OCI-LY3 (cell line): ENCODE measurements at regions not wholly inside any gene's neighbourhood (a gene's known extent, or its start where the extent isn't known, plus 50 kb on each side); places are given as distances from the start of the nearest gene placed in this dataset.

Experiments
- H2AFZ ChIP-seq: fragments of 200-600, 300-600 bp; shearing (Covaris generic); 2 replicates; pipeline ENCODE4 v1.6.0; 2014; ENCODE audit warnings: antibody characterized with exemption, low read depth, low read length
- H3K27ac ChIP-seq: fragments of 200-600, 300-600 bp; sonication (generic); 2 replicates; pipeline ENCODE4 v1.5.1; 2014; ENCODE audit warnings: mild to moderate bottlenecking, low read length, moderate library complexity, mixed read lengths
- H3K27me3 ChIP-seq: fragments of 200-600, 300-600 bp; sonication (generic); 2 replicates; pipeline ENCODE4 v1.6.1; 2014; ENCODE audit warnings: low read depth, low read length, mixed read lengths
- H3K36me3 ChIP-seq: fragments of 200-600, 300-600 bp; sonication (generic); replicated peaks from 2 replicates; pipeline ENCODE3; 2014; ENCODE audit warnings: low read depth, low read length, mixed read lengths
- H3K4me1 ChIP-seq: fragments of 300-600, 200-600 bp; sonication (generic); 2 replicates; pipeline ENCODE4 v1.6.1; 2014; ENCODE audit warnings: low read length, mixed read lengths
- H3K4me2 ChIP-seq: fragments of 200-600, 300-600 bp; sonication (generic); 2 replicates; pipeline ENCODE4 v1.6.1; 2014; ENCODE audit warnings: low read length, mixed read lengths
- H3K4me3 ChIP-seq: fragments of 300-600, 200-600 bp; sonication (generic); 2 replicates; pipeline ENCODE4 v1.5.1; 2014; ENCODE audit warnings: antibody characterized with exemption, mild to moderate bottlenecking, low read length, moderate library complexity
- H3K79me2 ChIP-seq: fragments of 300-600, 200-600 bp; shearing (Covaris generic); 2 replicates; pipeline ENCODE4 v1.6.1; 2014; ENCODE audit warnings: mild to moderate bottlenecking, low read length, mixed read lengths
- H3K9ac ChIP-seq: fragments of 300-600, 200-600 bp; shearing (Covaris generic); 2 replicates; pipeline ENCODE4 v1.6.0; 2014; ENCODE audit warnings: mild to moderate bottlenecking, low read length, moderate library complexity
- H3K9me3 ChIP-seq: fragments of 200-600, 300-600 bp; shearing (Covaris generic); 2 replicates; pipeline ENCODE4 v1.6.1; 2014; ENCODE audit warnings: low read length, mixed read lengths; ENCODE audit not compliant: insufficient read depth
- H4K20me1 ChIP-seq: fragments of 200-600, 300-600 bp; sonication (generic); 2 replicates; pipeline ENCODE4 v1.6.1; 2016; ENCODE audit warnings: low read length, mixed read lengths; ENCODE audit not compliant: insufficient read depth
- EZH2phosphoT487 ChIP-seq: fragments of 200-600 bp; shearing (Covaris generic); IDR thresholded peaks from 2 replicates; pipeline ENCODE4 v1.6.1; 2018; ENCODE audit warnings: antibody characterized with exemption, mixed run types, low read depth
- TF ChIP-seq, protein P1 (sequence below): fragments of 200-600, 300-600 bp; sonication (generic); IDR thresholded peaks from 2 replicates; pipeline ENCODE4 v1.5.1; 2014; ENCODE audit warnings: antibody characterized with exemption, low read length, low read depth

DNA sequence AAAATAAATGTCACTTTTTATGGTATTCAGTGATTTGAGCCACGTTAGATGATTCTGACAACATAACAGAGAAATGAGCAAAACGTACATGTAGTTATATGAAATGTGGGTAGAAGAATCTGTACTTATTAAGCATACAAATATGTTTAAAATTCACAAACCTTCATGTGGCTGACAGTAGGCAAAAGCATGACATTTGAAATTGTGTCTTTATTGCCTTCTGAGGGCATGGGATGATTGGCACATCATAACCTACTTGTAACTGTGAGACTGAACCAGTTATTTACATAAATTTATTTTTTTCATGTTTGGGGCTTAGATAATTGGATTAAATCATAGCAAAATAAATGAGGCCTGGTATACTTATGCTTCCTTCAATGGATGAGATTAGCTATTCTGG lies 202.2 kb downstream of the DNAJB9 start:
- Histone ChIP-seq H3K9me3 (no peaks in the 10 kb centered on the region), H3K27ac (no peak overlapping the region), H2AFZ (no peak overlapping the region), H3K36me3 (no peaks in the 10 kb centered on the region), H3K4me2 (no peak overlapping the region), H4K20me1 (no peaks in the 10 kb centered on the region), H3K4me1 (no peaks in the 10 kb centered on the region), H3K79me2 (no peaks in the 10 kb centered on the region), H3K27me3 (no peaks in the 10 kb centered on the region), H3K9ac (no peak overlapping the region), H3K4me3 (no peak overlapping the region)
- TF ChIP-seq, protein P1, sequence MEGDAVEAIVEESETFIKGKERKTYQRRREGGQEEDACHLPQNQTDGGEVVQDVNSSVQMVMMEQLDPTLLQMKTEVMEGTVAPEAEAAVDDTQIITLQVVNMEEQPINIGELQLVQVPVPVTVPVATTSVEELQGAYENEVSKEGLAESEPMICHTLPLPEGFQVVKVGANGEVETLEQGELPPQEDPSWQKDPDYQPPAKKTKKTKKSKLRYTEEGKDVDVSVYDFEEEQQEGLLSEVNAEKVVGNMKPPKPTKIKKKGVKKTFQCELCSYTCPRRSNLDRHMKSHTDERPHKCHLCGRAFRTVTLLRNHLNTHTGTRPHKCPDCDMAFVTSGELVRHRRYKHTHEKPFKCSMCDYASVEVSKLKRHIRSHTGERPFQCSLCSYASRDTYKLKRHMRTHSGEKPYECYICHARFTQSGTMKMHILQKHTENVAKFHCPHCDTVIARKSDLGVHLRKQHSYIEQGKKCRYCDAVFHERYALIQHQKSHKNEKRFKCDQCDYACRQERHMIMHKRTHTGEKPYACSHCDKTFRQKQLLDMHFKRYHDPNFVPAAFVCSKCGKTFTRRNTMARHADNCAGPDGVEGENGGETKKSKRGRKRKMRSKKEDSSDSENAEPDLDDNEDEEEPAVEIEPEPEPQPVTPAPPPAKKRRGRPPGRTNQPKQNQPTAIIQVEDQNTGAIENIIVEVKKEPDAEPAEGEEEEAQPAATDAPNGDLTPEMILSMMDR, result no peak
- TF ChIP-seq EZH2phosphoT487, result no peak

DNA sequence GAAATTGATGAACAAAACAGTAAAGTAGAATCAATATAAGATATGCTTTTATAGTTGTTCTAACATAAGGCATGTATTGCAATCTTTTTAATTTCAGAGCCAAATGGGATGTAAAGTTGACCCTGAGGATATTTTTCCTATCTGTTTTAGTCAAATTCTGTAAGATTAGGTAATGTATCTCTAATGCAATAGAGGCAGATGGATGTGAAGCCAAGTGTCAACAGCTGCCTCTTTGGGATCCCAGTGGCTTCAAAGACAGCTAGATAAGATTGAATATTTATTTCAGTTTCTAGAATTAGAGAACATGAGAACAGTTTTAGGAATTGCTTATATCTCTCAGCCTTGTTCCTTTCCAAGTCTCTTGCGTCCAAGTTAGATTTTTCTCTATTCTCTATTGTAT lies 208.3 kb downstream of the DNAJB9 start:
- no peak for TF ChIP-seq EZH2phosphoT487
- TF ChIP-seq, protein P1, result no peak
- no peaks in the 10 kb centered on the region for H3K9me3 ChIP-seq
- H3K79me2 ChIP-seq, result no peaks in the 10 kb centered on the region
- no peaks in the 10 kb centered on the region for H3K36me3 ChIP-seq
- H3K4me1 ChIP-seq, result no peaks in the 10 kb centered on the region
- H2AFZ ChIP-seq, result no peak overlapping the region
- no peak overlapping the region for H3K9ac ChIP-seq
- no peaks in the 10 kb centered on the region for H3K27me3 ChIP-seq
- H3K27ac ChIP-seq, result no peak overlapping the region
- H3K4me2 ChIP-seq, result no peak overlapping the region
- H3K4me3 ChIP-seq, result no peak overlapping the region
- H4K20me1 ChIP-seq, result no peaks in the 10 kb centered on the region

DNA sequence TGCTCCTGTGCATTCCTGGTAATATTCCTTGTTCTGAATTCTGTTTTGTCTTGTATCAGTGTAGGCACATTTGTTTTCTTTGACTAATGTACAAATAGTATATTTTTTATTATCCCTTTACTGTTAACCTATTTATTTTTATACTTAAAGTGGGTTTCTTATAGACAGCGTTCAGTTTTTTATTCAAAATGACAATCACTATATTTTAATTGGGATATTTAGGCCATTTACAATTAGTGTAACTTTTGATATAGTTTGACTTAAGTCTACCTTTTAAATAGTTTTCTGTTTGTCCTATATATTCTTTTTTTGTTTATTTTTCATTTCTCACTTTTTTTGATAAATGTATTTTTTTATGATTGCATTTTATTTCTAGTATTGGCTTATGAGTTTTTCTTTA lies 219.8 kb downstream of the DNAJB9 start:
- Histone ChIP-seq H3K4me3 (no peak overlapping the region), H3K4me2 (no peak overlapping the region), H3K27me3 (no peaks in the 10 kb centered on the region), H3K4me1 (peaks cover 2% of the 10 kb centered on the region; the same call in 1 of the 2 replicates), H3K27ac (no peak overlapping the region), H2AFZ (no peak overlapping the region), H3K36me3 (no peaks in the 10 kb centered on the region), H4K20me1 (no peaks in the 10 kb centered on the region), H3K79me2 (no peaks in the 10 kb centered on the region), H3K9me3 (peaks cover 8% of the 10 kb centered on the region), H3K9ac (no peak overlapping the region)
- TF ChIP-seq, protein P1, result no peak
- TF ChIP-seq EZH2phosphoT487, result no peak

DNA sequence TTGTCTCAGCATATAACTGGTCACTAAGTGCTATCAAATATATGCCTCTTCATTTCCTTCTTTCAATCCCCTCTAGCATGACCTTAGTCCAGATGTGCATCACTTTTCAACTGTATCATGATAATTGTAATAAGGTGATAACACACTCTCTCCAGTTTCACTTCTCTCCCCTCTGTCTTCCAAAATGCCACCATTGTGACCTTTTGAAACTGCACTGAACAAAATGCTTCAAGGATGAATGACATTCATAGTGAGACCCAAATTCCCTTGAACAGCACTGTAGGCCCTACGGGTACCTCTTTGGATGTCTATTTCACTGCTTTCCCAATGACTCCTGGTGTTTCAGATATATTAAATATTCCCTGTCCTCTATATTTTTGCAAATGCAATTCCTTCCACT lies 224.8 kb downstream of the DNAJB9 start:
- H3K9ac ChIP-seq, result no peak overlapping the region
- no peaks in the 10 kb centered on the region for H3K79me2 ChIP-seq
- H3K27ac ChIP-seq, result no peak overlapping the region
- no peak for TF ChIP-seq EZH2phosphoT487
- TF ChIP-seq, protein P1, result no peak
- no peaks in the 10 kb centered on the region for H3K27me3 ChIP-seq
- H3K4me2 ChIP-seq, result no peak overlapping the region
- H3K4me1 ChIP-seq, result peaks cover 7% of the 10 kb centered on the region; the same call in 1 of the 2 replicates
- no peak overlapping the region for H3K4me3 ChIP-seq
- H4K20me1 ChIP-seq, result no peaks in the 10 kb centered on the region
- H3K36me3 ChIP-seq, result no peaks in the 10 kb centered on the region
- H2AFZ ChIP-seq, result no peak overlapping the region
- peaks cover 6% of the 10 kb centered on the region for H3K9me3 ChIP-seq
